ENCODE measurements at regions not wholly inside any gene's neighbourhood (a gene's known extent, or its start where the extent isn't known, plus 50 kb on each side); places are given as distances from the start of the nearest gene placed in this dataset.

DNA sequence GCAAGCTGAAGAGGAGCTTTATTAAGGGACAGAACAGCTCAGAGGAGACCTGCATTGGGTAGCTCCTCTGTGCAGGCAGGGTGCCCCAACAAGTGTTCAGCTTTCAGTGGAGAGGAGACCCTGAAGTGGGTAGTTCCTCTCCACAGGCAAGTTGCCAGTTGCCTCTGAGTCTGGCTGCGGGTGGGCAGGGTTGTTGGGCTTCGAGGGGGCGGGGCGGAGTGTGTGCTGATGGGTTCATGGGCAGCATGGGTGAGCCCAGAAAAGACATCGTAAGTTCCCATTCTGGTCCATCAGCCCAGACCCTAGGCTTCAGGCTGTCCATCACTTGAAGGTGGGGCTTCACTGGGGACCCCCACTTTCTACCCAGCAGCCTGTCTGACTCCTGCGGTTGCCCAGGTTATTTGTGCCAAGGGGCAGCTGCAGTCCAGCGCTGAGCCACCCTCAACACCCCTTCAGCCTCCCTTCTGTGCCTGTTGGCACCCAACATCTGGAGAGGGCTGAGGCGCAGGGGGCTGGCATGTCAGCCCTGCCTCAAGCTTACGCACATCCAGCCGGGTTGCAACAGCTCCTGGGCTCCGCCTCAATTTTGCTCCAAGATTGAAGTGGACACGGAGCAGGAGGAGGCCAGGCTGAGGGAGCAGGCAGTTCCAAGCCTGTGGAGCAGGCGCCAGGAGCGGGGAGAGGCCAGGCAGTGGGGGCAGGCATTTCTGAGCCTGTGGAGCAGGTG, 350.5 kb upstream of the PCDH20 start:
- WGBS = 95% methylated on average over 14 of the region's 14 CpGs
- intact Hi-C loops (cut with DNase I) = no loop called here
- DNase-seq (ENCODE audit: extremely low spot score) = no peak

DNA sequence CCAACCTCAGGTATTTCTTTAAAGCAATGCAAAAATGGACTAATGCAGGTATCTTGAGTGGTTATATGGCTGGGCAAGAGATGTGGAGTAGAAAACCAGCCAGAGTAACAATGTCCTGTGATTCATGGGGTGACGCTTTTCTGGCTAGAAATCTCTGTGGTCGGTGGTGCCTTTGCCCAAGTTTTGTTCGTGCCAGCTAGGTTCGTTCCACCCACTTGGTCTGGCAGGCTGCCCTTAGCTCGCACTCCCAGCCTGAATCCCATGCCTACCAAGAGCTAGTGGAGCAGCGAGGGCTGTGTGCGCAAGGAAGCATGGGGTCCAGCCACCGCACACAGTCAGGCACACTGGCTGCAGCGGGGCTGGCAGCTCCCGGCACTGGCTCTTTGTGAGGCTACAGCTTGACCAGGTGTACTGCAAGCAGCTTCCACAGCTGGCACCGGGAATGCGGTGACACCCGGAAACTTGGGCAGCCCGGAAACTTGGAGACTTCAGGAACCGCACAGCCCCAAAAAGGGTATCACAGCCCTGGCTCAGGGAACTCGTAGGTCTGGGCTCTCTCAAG, 349.6 kb upstream of the PCDH20 start:
- no peaks in the 10 kb centered on the region for H3K36me3 ChIP-seq
- H3K4me3 ChIP-seq = no peak overlapping the region
- no peaks in the 10 kb centered on the region for H3K4me1 ChIP-seq
- TF ChIP-seq CTCF (IDR thresholded peaks at IDR 0.05) = no peak
- TF ChIP-seq POLR2A (IDR thresholded peaks at IDR 0.05; ENCODE audit: low read depth) = no peak
- no peak for TF ChIP-seq EP300 (IDR thresholded peaks at IDR 0.05)
- intact Hi-C loops (cut with DNase I) = no loop called here
- 91% methylated on average over 16 of the region's 16 CpGs for WGBS
- no peaks in the 10 kb centered on the region for H3K27me3 ChIP-seq
- H3K27ac ChIP-seq (replicated peaks in 1 of 4) = no peak overlapping the region
- no peak for DNase-seq (ENCODE audit: extremely low spot score)
- peaks cover 0 to 4% (median 0%) of the 10 kb centered on the region in 4 donors for H3K9me3 ChIP-seq

More for the DNA sequence above, 350.5 kb upstream of the PCDH20 start:
- TF ChIP-seq POLR2AphosphoS5 (IDR thresholded peaks at IDR 0.05) = no peak
- no peak for TF ChIP-seq CTCF (IDR thresholded peaks at IDR 0.05)
- no peak for TF ChIP-seq POLR2A (IDR thresholded peaks at IDR 0.05; ENCODE audit: low read depth)
- no peak for TF ChIP-seq EP300 (IDR thresholded peaks at IDR 0.05)
- H3K9me3 ChIP-seq = peaks cover 0 to 4% (median 0%) of the 10 kb centered on the region in 4 donors
- H3K36me3 ChIP-seq = no peaks in the 10 kb centered on the region
- no peaks in the 10 kb centered on the region for H3K4me1 ChIP-seq
- H3K27me3 ChIP-seq = no peaks in the 10 kb centered on the region
- no peak overlapping the region for H3K4me3 ChIP-seq
- no peak overlapping the region for H3K27ac ChIP-seq (replicated peaks in 1 of 4)

GRCh38 chr13:61761690-61762089, 346.0 kb upstream of the PCDH20 start:
- no peaks in the 10 kb centered on the region for H3K27me3 ChIP-seq
- H3K4me3 ChIP-seq = no peak overlapping the region
- WGBS = 90% methylated on average over 1 of the region's 1 CpG
- no peak for DNase-seq (ENCODE audit: extremely low spot score)
- peaks cover 0 to 3% (median 1%) of the 10 kb centered on the region in 4 donors for H3K9me3 ChIP-seq
- H3K36me3 ChIP-seq = no peaks in the 10 kb centered on the region
- TF ChIP-seq POLR2AphosphoS5 (IDR thresholded peaks at IDR 0.05) (no peak), EP300 (IDR thresholded peaks at IDR 0.05) (no peak), POLR2A (IDR thresholded peaks at IDR 0.05; ENCODE audit: low read depth) (no peak), CTCF (IDR thresholded peaks at IDR 0.05) (no peak)
- intact Hi-C loops (cut with DNase I) = no loop called here
- H3K4me1 ChIP-seq = no peaks in the 10 kb centered on the region
- no peak overlapping the region for H3K27ac ChIP-seq (replicated peaks in 1 of 4)

DNA sequence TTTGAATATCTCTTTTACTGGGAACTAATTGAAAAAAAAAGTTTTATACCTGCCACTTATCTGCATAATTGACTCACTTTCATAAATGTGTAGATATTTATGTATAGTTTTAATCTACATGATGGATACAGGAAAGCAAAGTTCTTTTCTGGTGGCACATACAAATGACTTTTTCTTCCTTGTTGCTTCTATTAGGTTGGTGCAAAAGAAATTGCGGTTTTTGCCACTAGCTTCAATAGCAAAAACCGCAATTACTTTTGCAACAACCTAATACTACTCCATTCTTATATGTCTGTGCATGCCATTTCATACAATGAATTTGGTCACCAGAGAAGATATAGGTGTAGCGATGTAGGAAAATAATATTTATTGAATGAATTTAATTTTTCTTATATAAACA, 344.5 kb upstream of the PCDH20 start:
- Histone ChIP-seq H3K27me3 (no peaks in the 10 kb centered on the region), H3K4me3 (no peak overlapping the region), H3K27ac (replicated peaks in 1 of 4) (no peak overlapping the region), H3K4me1 (no peaks in the 10 kb centered on the region), H3K9me3 (peaks cover 0 to 17% (median 12%) of the 10 kb centered on the region in 4 donors), H3K36me3 (no peaks in the 10 kb centered on the region)
- intact Hi-C loops (cut with DNase I) = no loop called here
- DNase-seq (ENCODE audit: extremely low spot score) = no peak
- 96% methylated on average over 3 of the region's 3 CpGs for WGBS
- TF ChIP-seq CTCF (IDR thresholded peaks at IDR 0.05) (no peak), POLR2A (IDR thresholded peaks at IDR 0.05; ENCODE audit: low read depth) (no peak), EP300 (IDR thresholded peaks at IDR 0.05) (no peak)

All from esophagus muscularis mucosa (tissue), 4 donors.